NCI-H1092 treated with DMSO at 0.1 percent for 48 hours (cell line): ENCODE measurements at regions not wholly inside any gene's neighbourhood (a gene's known extent, or its start where the extent isn't known, plus 50 kb on each side); places are given as distances from the start of the nearest gene placed in this dataset.

Experiments used
- DNase-seq: peaks from one replicate; lab custom pipeline; 2025; lab: John Stamatoyannopoulos, UW

DNA sequence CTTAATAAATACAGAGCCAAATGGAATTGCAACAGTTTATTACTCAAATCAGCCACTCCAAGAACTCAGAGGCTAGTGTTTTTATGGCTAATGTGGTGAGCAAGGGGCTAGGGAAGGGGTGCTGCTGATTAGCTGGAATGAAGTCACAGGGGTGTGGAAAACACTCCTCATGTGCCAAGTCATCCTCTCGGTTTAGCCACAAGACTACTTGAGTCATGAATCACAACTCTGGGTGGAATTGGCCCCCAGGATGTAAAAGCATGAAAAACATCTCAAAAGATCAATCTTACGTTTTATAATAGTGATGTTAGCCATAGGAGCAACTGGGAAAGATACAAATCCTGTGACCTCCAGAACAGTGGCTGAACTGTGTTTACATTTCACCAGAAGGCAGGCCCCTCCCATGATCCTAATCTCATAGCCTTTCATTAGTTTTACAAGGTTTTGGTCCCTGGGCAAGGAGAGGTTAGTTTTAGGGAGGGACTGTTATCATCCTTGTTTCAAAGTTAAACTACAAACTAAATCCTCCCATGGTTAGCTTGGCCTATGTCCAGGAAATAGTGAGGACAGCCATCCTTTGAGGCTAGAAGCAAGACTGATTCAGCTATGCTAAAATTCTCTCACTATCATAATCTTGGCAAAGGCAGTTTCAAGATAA is 2020.1 kb upstream of the PCDH20 start:
- DNase-seq: no peak

DNA sequence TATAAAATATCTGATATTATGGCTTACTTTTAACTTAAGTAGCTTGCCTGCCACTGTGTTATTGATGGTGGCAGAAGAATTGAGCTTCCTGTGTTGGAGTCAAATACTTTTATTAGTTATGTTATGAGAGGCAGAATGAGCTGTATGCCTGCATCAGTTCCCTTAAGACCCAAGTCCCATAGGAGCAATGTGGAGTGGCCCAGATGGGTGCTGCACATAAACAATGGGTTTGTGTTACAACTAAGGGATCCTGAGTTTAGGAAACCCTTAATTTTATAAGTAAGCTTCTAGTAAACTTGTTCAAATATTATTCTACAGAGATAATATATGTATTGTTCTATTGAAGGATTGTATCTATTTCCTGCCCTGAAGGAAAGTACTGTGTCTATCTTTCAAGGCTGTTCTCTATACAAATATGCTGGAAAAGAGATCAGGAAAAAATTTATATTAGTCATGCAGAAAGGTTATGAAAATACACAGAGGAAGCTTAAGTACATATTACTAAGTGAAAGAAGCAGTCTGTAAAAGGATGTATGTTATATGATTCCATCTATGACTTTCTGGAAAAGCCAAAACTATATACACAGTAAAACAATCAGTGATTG is 2018.0 kb upstream of the PCDH20 start:
- no peak for DNase-seq

DNA sequence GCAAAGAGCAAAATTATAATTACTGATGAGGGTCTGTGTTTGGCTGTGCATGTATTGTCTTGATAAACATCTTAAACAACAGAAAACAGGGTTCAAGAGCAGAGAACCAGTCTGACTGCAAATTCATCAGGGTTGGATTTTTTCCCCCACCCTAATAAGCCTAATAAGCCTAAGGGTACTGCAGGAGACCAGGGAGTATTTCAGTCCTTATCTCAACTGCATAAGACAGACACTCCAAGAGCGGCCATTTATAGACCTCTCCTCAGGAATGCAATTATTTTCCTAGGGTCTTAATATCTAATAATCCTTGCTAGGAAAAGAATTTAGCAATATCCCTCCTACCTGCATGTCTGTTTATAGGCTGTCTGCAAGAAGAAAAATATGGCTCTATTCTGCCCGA is 2011.5 kb upstream of the PCDH20 start:
- no peak for DNase-seq

DNA sequence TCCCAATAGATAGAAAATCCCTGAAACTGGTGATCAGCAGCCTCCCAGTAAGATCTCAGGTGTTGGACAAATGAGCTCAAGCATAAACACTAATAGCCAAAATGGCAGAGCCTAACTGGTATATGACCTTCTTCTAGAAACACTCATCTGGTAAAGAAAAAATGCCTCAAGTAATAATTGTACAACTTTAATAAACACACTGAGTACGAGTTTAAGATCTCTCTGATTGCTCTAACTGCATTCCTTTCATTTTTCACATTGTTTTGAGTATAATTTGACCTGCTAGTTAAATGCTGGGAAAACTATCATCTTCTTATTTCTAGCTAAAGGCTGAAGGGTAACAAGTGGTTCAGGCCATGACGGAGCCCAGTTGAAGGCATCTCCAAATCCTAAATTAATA is 2009.5 kb upstream of the PCDH20 start:
- DNase-seq: no peak

DNA sequence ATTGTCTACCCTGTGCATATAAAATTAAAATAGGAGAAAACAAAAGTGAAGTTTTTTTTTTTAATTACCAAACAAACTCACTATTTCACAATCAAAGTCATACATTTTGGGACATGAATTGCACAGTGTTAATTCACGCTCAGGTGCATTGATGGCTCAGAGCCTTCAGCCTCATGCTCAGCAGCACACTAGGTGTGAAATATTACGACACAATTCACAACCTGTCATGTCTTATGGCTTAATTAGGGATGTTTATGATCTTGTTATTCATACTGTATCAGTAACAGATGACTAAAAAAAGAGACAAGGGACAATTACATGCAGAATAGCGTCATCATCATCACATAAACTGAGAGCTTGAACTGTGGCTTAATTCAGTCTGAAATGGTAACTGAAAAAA is 2005.5 kb upstream of the PCDH20 start:
- no peak for DNase-seq

DNA sequence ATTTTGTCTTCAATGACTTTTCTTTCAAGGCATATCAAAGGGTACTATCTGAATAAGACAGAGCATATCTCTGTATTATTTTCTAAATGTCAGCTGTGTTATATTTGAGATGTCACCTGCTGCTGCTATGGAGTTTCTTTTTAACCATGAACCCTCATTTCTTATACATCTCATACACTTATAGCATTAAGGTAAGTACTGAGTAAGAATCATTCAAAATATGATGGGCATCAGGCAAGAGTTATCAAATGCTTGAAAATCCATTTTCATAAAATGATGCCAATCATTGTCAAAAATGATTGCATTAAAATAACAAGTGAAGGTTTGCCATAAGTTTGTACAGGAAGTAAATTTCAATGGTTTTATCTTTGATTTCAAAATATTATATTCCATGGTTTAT is 2005.0 kb upstream of the PCDH20 start:
- DNase-seq: no peak

DNA sequence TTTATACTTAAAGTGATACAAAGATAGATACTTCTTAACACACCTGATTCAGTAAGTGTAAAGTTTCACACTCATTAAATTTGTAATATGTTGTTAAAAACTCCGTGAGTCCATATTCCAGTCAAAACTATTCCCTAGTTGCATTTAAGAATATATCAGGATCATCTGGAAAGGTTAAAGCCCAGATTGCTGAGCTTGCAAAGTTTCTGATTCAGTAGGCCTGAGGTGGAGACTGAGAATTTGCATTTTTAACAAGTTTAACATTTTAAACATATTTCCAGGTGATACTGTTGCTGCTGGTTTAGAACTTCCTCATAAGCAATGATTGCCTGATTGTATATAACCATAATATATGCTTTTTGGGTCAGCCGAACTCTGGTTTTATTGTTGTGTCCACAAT is 1998.6 kb upstream of the PCDH20 start:
- DNase-seq: no peak

DNA sequence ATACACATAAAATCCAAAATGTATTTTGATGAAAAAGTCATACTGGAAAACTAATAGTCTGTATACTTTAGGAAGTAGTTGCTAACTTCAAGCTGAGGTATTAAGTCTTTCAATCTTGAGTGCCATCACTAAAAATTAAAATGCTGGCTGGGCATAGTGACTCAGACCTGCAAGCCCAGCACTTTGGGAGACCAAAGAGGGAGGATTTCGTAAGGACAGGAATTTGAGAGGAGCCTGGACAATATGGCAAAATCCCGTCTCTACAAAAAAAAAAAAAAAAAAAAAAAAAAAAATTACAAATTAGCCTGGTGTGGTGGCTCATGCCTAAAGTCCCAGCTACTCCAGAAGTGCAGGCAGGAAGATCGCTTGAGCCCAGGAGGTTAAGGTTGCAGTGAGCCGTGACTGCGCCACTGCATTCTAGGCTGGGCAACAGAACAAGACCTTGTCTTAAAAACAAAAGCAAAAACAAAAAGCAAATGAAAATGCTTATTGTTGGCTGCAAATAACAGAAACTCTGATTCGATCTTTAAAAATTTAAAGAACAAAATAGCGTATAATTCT is 1994.2 kb upstream of the PCDH20 start:
- DNase-seq: no peak

DNA sequence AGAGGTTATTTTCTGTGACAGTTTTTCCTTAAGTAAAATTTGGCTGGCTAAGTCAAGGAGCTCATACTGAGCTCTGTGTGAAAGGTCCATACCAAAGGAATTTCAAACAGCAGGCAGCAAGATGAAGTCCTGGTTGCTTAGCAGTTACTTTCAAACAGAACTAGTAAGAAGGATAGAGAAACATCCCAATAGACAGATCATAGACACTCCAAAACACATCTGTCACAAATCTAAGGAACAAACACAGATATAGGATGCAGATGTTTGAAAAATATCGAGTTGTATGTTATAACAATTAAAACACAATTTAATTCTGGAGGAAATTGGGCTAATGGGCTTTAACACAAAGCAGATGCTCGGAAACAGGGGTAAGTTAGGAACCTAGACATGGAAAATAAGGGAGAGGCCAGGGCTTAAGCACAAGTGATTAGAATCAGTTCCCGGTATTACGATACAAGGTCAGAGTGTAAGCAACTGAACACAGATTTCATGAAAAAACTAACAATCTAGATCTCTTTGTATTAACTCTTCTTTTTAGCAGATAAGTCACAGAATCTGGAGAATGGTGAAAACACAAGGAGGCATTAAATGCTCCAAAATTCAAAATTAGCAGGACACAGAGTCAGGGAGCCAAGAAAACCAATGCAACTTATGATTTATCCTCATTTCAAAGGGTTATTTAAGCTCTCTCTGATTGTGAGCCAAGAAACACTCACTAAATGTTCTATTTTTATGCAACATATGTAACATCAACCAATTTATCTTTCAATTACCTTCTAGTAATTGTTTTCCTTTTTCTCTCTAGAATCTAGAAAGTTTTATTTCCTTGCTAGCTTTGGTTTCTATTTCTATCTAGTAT is 1992.9 kb upstream of the PCDH20 start:
- DNase-seq: peak; percentile 24

DNA sequence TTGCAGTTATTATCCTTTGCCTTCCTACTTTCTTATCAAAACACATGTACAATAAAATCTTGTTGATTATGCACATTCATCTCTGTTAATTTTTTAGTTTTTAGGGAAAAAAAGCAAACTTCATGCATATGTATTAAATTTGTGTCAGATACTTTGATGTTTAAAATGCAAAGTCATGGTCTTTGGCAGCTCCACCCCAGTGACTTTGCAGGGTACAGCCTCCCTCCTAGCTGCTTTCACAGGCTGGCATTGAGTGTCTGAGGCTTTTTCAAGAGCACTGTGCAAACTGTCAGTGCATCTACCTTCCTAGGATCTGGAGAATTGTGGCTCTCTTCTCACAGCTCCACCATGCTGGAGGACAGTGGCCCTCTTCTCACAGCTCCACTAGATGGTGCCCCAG is 1988.1 kb upstream of the PCDH20 start:
- no peak for DNase-seq

DNA sequence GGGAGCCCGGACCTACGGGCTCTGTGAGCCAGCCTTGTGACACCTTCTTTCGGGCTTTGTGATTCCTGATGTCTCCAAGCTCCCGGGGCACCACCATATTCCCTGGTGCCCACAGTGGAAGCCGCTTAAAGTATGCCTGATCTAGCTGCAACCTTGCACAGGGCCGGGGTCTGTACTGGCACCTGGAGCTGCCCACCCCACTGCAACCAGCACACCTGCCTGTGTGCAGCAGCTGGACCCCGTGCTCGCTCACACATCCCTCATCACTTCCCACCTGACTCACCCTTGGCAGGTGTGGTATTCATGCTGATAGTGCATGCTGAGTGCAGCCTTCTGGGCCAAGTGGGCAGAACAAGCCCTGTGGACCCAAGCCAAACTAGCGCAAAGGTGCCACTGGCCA is 1981.1 kb upstream of the PCDH20 start:
- no peak for DNase-seq

DNA sequence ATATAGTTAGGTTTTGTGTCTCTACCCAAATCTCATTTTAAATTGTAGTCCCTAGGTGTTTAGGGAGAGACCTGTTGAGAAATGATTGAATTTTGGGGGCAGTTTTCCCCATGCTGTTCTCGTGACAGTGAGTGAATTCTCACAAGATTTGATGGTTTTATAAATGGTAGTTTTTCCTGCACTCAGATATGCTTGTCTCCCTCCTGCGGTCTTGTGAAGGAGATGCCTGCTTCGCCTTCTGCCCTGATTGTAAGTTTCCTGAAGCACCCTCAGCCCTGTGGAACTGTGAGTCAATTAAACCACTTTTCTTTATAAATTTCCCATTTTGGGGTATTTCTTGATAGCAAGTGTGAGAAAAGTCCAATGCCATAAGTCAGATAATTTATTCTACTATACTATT is 1977.5 kb upstream of the PCDH20 start:
- DNase-seq: no peak

DNA sequence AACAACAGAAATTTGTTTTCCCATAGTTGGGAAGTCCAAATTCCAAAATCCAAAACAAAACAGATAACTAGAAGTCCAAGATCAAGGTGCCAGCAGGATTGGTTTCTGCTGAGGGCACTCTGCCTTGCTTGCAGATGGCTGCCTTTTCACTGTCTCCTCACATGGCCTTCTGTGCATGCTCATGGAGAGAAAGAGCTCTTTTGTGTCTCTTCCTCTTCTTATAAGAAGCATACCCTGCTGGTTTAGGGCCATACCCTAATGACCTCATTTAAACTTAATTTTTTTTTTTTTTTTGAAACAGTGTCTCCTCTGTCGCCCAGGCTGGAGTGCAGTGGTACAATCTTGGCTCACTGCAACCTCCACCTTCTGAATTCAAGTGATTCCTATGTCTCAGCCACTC is 1974.1 kb upstream of the PCDH20 start:
- DNase-seq: no peak

DNA sequence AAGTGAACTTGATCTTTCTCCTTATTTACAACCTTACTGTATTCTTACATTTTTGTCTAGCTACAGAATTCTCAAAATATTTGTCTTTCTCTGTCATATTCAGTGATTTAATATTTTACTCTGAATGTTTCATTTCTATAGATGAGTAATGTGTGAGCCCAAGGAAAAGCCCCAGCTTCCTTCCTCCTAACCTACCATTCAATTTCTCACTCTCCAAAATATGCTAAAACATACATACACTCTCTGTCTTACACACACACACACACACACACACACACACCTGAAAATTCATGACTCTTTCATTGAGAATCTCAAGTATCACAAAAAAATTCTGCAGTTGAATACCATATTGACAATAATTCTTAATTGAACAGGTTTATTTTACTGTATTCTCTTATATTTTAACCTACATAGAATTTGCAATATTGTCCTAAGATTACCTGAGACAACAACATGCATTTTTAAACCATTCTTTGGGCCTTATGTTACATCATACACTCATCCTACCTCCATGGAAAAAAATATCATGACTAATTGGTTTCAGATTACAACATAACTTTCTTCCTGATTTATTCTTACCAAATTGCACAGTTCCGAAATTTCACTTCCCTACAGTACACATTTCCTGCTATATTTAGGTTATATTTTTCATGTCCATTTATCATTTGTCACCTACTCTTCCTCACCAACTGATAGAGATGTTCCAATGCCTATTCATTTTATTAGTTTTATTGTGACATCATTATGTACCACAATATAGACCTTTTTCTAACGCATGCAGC is 1965.6 kb upstream of the PCDH20 start:
- DNase-seq: no peak

DNA sequence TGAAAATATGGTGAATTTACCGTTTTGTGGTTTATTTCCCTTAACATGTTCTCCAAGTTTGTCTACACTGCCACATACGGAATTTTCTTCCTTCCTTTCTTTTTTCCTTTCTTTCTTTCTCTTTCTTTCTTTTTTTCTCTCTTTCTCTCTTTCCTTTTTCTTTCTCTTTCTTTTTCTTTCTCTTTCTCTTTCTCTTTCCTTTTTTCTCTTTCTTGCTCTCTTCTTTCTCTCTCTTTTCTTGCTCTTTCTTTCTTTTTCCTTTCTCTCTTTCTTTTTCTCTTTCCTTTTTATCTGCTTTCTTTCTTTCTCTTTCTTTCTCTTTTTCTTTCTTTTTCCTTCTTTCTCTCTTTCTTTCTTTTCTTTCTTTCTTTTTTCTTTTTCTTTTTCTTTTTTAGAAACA is 1962.3 kb upstream of the PCDH20 start:
- DNase-seq: no peak

DNA sequence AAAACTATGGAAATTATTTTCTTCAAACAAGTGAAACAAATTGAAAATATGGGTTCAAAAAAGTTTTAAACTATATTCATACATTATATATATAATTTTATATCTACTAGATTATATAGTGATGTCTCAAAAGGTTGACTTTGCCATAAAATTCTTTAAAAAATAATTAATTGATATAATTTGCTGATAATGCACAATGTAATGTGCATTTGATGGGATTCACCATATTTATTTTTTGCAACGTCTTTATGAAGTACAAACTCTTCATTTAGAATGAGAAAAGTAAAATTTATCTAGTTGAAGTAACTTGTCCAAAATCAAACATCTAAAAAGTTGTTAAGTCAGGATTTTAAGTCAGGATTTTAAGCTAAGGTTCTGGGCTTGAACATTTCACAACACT is 1954.5 kb upstream of the PCDH20 start:
- DNase-seq: no peak

DNA sequence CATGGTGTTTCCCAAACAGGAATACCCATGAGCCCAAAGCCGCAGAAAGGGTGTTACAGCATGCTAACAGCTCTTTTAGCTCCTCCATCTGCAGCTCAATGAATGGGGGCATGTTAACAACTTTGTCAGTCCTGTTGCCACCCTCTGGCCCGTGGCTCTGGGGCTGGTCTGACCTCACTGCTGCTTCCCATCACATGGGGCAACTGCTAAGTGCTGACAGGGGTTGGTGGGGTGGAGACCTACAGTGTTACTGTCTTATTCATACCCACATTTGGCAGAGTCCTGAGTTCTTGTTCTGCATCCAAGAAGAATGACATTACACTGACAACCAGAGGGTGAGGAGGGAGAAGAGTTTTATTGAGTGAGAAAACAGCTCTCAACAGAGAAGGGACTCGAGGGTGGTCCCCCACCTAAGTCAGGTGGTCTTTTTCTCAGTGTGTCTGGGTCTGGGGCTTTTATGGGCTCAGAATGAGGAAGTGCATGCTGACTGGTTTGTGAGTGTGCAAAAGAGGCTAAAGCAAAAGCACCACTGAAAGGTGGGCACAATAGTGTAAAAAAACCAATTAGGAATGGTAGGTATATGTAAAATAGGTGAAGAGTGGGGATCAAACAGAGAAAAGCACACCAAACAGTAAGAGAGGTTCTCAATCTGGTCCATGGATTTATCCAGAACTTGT is 1952.0 kb upstream of the PCDH20 start:
- no peak for DNase-seq

DNA sequence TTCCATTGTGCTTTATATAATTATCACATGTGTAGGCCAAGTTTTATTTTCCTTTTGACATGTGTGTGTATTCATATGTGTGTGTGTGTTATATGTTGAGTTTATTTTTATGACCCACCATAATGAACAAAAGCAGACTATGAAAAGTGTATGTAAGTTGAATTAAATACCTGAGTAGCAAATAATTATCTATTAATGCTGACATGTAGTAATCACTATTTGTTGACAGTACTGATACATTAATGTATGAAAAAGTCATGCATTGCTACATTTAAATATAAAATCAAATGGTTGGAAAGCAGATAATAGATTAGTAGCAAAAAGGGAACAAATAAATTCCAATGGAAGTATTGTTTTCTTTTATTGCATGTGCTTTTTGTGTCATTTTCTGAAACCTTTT is 1948.5 kb upstream of the PCDH20 start:
- no peak for DNase-seq

DNA sequence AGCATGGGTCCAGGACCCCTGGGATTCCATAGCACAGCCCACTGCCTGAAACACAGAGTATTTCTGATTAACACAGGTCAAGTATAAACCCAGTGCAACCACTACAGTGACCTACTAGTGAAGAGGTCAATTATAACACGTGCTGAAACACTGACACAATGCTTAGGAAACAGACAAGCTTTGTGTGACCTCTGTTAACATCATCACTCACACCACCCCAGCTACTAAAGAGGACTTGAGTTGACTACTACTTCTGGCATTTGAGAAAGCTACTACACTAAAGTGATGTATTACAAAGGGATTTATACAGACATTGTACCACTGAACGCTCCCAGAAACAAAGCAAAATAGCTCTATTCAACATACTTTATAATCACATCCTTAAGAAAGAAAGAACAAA is 1935.9 kb upstream of the PCDH20 start:
- no peak for DNase-seq

DNA sequence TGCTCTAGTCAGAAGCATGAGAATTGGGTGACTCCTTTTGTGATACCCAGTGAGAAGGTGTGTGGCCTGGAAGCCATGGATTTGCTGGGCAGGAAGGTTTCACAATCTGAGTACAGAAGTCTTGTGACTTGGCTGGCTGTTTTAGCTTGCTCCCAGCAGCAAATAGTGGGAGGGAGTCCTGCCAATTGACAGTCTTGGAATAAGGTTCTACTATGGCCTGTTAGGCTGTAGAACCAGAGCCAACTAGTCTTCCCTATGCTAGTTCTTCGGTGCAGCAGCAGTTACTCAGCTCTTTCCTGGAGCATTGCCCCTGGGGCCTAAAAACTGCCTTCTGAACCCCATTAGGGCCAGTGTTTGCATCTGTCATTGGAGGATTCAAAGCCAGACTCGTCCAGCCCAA is 1935.4 kb upstream of the PCDH20 start:
- DNase-seq: no peak

DNA sequence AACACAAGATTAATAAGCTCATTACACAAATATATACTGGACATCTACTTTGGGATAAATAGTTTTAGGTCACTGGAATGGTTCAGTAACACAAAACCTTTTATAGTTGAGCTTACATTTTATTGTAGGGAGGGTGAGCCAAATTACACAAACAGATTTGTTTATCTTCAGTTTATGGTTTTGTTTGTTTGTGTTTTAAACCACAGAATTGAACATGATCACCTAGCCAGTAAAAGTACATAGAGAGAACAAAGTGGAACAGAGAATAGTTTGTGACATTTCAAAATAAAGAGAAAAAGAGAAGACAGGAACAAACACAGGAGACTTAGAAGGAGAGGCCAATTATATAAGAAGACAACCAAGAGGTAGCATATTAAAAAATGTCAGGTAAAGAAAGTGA is 1930.2 kb upstream of the PCDH20 start:
- no peak for DNase-seq

DNA sequence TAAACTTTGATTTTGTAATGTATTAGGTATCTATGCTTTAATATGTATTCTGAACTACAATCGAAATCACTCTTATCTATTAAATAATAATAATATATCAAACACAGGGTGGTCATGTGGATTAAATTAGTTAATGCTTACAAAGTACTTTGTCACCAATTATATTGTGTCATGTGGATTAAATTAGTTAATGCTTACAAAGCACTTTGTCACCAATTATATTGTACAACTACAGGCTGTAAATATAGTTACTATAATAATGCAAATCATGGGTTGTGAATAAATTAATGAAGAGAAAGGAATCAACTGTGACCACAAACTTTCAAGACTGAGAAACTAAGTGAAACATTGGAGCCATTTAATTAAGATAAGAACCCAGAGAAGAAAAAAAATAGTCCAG is 1929.1 kb upstream of the PCDH20 start:
- DNase-seq: no peak
